ENCODE measurements at regions not wholly inside any gene's neighbourhood (a gene's known extent, or its start where the extent isn't known, plus 50 kb on each side); places are given as distances from the start of the nearest gene placed in this dataset.

DNA sequence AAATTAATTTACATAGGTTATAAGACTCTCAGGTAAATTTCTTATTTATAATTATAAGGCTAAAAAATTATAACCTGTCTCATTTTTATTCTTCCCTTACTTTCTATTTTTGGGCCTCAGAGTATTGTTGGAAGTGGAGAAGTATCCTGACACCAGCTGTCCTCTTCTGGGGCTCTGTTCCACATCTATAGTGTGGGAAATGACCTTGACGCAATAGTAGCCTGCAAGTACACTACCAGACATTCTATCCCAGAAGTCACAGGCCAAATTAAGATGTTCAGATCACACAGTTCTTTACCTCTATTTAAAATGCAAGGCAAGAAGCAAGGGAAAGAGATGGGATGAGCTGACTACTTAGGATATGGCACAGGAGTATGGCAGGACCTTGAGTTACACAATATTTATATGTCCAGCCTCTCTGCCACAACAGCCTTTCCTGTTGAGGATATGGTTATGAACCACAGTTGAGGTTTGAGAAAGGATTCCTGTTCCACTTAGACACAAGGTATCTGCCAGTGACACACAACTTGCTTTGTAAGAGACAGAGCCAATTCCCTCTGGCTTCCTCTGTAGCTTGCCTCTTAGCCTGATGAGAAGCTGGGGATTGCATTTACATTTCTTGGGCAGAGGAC is 158.0 kb upstream of the IL12A start:
- Histone ChIP-seq H3K4me3 (ENCODE audit: low read length in 3 of 3) (no peak overlapping the region), H3K27me3 (ENCODE audit: control insufficient read depth in 3 of 3, insufficient read depth in 3 of 3, low read length in 3 of 3) (no peaks in the 10 kb centered on the region), H3K4me1 (ENCODE audit: control insufficient read depth in 3 of 3, insufficient read depth in 3 of 3, low read length in 3 of 3) (peaks cover 15 to 24% (median 15%) of the 10 kb centered on the region in 3 donors), H3K9me3 (ENCODE audit: control insufficient read depth in 3 of 3, low read length in 3 of 3) (no peaks in the 10 kb centered on the region), H3K9ac (ENCODE audit: low read depth in 1 of 3, low read length in 3 of 3) (peak overlapping the region in 1 of 3 donors; percentile 3), H3K27ac (ENCODE audit: low read depth, low read length) (peak overlapping the region; percentile 78), H3K36me3 (ENCODE audit: control insufficient read depth in 3 of 3, insufficient read depth in 3 of 3, low read length in 3 of 3) (no peaks in the 10 kb centered on the region)

DNA sequence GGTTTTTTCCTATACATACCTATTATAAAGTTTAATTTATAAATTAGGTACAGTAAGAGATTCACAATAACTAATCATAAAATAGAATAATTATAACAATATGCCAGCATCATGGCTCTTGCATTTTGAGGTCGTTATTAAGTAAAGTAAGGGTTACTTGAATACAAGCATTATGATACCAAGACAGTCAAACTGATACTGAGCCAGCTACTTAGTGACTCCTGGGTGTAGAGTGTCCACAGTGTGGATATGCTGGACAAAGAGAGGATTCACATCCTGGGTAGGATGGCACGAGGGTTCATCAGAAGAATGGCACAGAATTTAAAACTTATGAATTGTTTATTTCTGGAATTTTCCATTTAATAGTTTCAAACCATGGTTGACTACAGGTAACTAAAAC is 157.2 kb upstream of the IL12A start:
- no peak overlapping the region for H3K4me3 ChIP-seq (ENCODE audit: low read length in 3 of 3)
- H3K4me1 ChIP-seq (ENCODE audit: control insufficient read depth in 3 of 3, insufficient read depth in 3 of 3, low read length in 3 of 3): peaks cover 18 to 24% (median 21%) of the 10 kb centered on the region in 3 donors
- H3K27me3 ChIP-seq (ENCODE audit: control insufficient read depth in 3 of 3, insufficient read depth in 3 of 3, low read length in 3 of 3): no peaks in the 10 kb centered on the region
- H3K36me3 ChIP-seq (ENCODE audit: control insufficient read depth in 3 of 3, insufficient read depth in 3 of 3, low read length in 3 of 3): no peaks in the 10 kb centered on the region
- H3K9ac ChIP-seq (ENCODE audit: low read depth in 1 of 3, low read length in 3 of 3): no peak overlapping the region
- H3K9me3 ChIP-seq (ENCODE audit: control insufficient read depth in 3 of 3, low read length in 3 of 3): no peaks in the 10 kb centered on the region
- no peak overlapping the region for H3K27ac ChIP-seq (ENCODE audit: low read depth, low read length)

DNA sequence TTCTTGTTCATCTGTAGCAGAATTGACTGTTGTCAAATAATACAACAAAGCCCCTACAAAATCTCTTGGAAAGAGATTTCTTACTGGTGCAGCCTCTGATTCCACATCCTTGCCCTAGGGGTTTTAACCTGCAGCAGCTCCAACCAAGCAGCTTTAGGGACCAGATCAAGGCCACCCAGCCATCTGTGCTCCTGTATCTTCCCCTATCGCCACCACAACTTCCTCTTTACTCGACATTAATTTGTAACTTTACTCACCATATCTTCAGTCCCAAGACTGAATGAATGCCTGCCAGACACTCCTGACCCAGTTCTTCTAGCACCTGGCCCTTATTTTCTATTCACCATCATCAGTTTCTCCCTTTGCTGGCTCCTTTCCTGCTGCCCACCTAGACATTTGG is 156.6 kb upstream of the IL12A start:
- Histone ChIP-seq H3K4me1 (ENCODE audit: control insufficient read depth in 3 of 3, insufficient read depth in 3 of 3, low read length in 3 of 3) (peaks cover 21 to 25% (median 22%) of the 10 kb centered on the region in 3 donors), H3K9ac (ENCODE audit: low read depth in 1 of 3, low read length in 3 of 3) (no peak overlapping the region), H3K4me3 (ENCODE audit: low read length in 3 of 3) (no peak overlapping the region), H3K27me3 (ENCODE audit: control insufficient read depth in 3 of 3, insufficient read depth in 3 of 3, low read length in 3 of 3) (no peaks in the 10 kb centered on the region), H3K36me3 (ENCODE audit: control insufficient read depth in 3 of 3, insufficient read depth in 3 of 3, low read length in 3 of 3) (no peaks in the 10 kb centered on the region), H3K27ac (ENCODE audit: low read depth, low read length) (no peak overlapping the region), H3K9me3 (ENCODE audit: control insufficient read depth in 3 of 3, low read length in 3 of 3) (no peaks in the 10 kb centered on the region)

DNA sequence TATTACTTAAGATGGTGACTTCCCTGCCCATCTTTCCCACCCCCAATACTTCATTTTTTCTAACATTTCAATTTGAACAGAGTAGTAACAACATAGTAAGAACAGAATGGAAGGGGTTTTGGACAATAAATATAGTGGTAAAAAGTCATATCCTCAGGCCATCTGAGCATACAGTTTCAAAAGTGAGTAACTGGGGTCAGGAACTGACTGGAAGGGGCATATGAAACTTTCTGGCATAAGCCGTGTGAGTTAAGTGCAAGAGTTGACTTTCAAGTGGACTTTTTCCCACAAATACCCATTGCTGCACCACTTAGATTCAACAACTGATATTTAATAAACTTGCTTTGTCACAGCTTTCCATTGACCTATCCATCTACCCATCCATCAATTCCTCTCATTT is 153.5 kb upstream of the IL12A start:
- Histone ChIP-seq H3K27ac (ENCODE audit: low read depth, low read length) (no peak overlapping the region), H3K4me3 (ENCODE audit: low read length in 3 of 3) (no peak overlapping the region), H3K4me1 (ENCODE audit: control insufficient read depth in 3 of 3, insufficient read depth in 3 of 3, low read length in 3 of 3) (peaks cover 12 to 29% (median 24%) of the 10 kb centered on the region in 3 donors), H3K9me3 (ENCODE audit: control insufficient read depth in 3 of 3, low read length in 3 of 3) (no peaks in the 10 kb centered on the region), H3K9ac (ENCODE audit: low read depth in 1 of 3, low read length in 3 of 3) (no peak overlapping the region), H3K27me3 (ENCODE audit: control insufficient read depth in 3 of 3, insufficient read depth in 3 of 3, low read length in 3 of 3) (no peaks in the 10 kb centered on the region), H3K36me3 (ENCODE audit: control insufficient read depth in 3 of 3, insufficient read depth in 3 of 3, low read length in 3 of 3) (no peaks in the 10 kb centered on the region)

DNA sequence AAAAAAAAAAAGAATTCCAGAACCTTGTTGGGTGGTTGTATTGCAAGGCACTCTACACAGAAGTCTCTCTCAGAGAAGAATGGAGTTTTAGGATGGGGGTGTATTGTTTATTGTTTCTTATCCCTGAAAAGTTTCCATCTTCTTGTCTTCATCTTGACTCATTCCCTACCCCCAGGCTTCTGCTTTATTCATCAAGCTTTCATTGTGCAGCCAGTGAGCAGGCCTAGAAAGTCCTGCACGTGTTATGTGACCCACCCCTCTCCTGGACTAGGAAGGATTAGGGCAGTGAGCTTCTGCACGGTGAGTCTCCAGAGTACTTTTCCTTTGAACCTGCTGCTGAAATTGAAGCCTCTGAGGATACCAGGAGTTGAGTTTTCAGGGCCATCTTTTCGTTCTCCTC is 150.9 kb upstream of the IL12A start:
- H3K4me1 ChIP-seq (ENCODE audit: control insufficient read depth in 3 of 3, insufficient read depth in 3 of 3, low read length in 3 of 3): peaks cover 5 to 24% (median 23%) of the 10 kb centered on the region in 3 donors
- no peak overlapping the region for H3K9ac ChIP-seq (ENCODE audit: low read depth in 1 of 3, low read length in 3 of 3)
- H3K9me3 ChIP-seq (ENCODE audit: control insufficient read depth in 3 of 3, low read length in 3 of 3): no peaks in the 10 kb centered on the region
- H3K27ac ChIP-seq (ENCODE audit: low read depth, low read length): peak overlapping the region; percentile 76
- no peak overlapping the region for H3K4me3 ChIP-seq (ENCODE audit: low read length in 3 of 3)
- H3K27me3 ChIP-seq (ENCODE audit: control insufficient read depth in 3 of 3, insufficient read depth in 3 of 3, low read length in 3 of 3): no peaks in the 10 kb centered on the region
- H3K36me3 ChIP-seq (ENCODE audit: control insufficient read depth in 3 of 3, insufficient read depth in 3 of 3, low read length in 3 of 3): no peaks in the 10 kb centered on the region

DNA sequence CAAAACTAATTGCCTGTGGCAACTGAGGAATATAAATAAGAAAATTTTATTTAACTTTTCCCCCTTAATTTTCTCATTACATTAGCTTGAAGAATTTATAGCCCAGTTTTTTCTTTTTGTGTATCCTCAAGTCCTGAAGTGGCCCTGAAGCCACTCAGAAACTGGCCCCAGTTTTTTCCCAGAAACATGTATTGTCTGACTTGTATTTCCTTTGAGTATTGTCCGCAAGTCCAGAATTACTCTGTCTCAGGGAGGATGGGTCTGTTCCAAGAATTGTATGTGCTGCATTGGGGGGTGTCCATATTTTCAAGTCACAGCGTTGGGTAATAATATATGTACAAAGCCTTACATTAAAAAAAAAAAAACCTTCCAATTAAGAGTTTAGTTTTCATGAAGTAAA is 149.7 kb upstream of the IL12A start:
- no peaks in the 10 kb centered on the region for H3K36me3 ChIP-seq (ENCODE audit: control insufficient read depth in 3 of 3, insufficient read depth in 3 of 3, low read length in 3 of 3)
- H3K27ac ChIP-seq (ENCODE audit: low read depth, low read length): no peak overlapping the region
- H3K9me3 ChIP-seq (ENCODE audit: control insufficient read depth in 3 of 3, low read length in 3 of 3): no peaks in the 10 kb centered on the region
- H3K4me3 ChIP-seq (ENCODE audit: low read length in 3 of 3): no peak overlapping the region
- no peaks in the 10 kb centered on the region for H3K27me3 ChIP-seq (ENCODE audit: control insufficient read depth in 3 of 3, insufficient read depth in 3 of 3, low read length in 3 of 3)
- H3K9ac ChIP-seq (ENCODE audit: low read depth in 1 of 3, low read length in 3 of 3): no peak overlapping the region
- H3K4me1 ChIP-seq (ENCODE audit: control insufficient read depth in 3 of 3, insufficient read depth in 3 of 3, low read length in 3 of 3): peaks cover 7 to 25% (median 24%) of the 10 kb centered on the region in 3 donors

DNA sequence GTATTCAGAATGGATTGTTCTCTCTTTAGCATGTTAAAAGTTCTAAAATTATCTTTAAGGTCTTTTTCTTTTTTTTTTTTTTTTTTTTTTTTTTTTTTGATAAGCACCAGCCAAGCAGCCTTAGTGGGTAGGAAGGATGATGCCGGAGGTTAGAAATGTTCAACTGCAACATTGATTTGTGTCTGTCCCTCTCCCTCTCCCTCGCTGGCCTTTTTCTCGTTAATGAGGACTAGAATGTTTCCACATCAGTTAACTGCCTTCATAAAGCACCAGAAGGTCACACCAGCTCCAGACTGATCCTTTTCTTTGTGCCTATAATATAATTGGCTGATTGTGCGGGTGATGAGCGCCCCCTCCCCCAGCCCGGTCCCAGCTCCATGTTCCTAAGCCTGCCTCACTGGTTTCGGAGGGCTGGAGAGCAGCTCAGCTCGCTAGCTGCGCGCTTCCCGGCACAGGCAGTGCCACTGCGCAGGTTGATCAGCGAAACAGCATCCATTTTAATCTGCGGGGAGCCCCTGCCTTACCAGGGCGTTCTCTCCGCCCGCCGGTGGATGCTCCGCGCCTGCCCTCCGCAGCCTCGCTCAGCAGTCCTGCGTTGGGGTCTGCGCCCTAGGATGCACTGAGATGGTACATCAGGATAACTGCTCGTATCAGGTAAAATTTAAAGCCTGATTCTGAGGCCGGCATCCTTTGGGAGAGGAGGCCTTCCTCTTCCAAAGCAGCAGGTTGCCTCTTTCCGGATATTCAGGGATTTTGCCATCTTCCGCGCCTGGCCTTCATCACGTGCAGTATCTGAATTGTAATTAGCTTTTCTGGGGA is 148.9 kb upstream of the IL12A start, which contains the start of gene SCHIP1:
TSS of gene SCHIP1 (plus strand) at position 301 of the 819 bp plus-strand sequence.
- Histone ChIP-seq H3K4me1 (ENCODE audit: control insufficient read depth in 3 of 3, insufficient read depth in 3 of 3, low read length in 3 of 3) (peaks cover 8 to 26% (median 24%) of the 10 kb centered on the region in 3 donors), H3K4me3 (ENCODE audit: low read length in 3 of 3) (peak within 1 kb of the TSS; percentile 60 to 71 (median 67)), H3K9me3 (ENCODE audit: control insufficient read depth in 3 of 3, low read length in 3 of 3) (no peaks in the 10 kb centered on the region), H3K27me3 (ENCODE audit: control insufficient read depth in 3 of 3, insufficient read depth in 3 of 3, low read length in 3 of 3) (no peaks in the 10 kb centered on the region), H3K27ac (ENCODE audit: low read depth, low read length) (peak within 1 kb of the TSS; percentile 61), H3K36me3 (ENCODE audit: control insufficient read depth in 3 of 3, insufficient read depth in 3 of 3, low read length in 3 of 3) (no peaks in the 10 kb centered on the region), H3K9ac (ENCODE audit: low read depth in 1 of 3, low read length in 3 of 3) (peak within 1 kb of the TSS; percentile 56 to 70 (median 69))

DNA sequence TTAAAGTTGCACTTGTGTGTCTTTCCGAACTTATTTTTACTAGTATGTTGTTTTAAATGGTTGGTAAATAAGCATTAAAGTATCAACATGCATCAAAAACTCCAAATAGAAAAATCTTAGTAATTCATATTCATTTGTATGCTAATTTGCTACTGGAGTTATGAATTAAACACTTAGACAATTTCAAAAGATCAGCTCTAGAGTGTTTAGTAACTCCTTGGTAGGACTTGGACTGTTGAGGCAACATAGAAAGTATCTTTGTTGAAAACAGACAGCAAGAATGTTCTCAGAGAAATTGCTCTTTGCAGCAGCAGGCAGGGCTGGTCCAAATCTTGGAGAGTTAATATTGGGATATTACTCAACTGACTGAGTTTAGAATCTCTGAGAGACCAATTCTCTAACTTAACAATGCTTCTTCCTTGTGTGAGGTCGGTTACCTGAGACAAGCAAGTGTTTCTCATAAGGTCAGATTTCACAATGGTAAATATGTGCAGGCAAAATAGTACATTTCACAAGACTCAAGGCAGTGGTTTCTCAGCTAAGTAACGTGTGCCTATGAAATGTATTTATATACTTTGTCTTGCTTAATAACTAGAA is 147.8 kb upstream of the IL12A start:
- peak overlapping the region in 2 of 3 donors; percentile 45 to 70 for H3K9ac ChIP-seq (ENCODE audit: low read depth in 1 of 3, low read length in 3 of 3)
- H3K4me1 ChIP-seq (ENCODE audit: control insufficient read depth in 3 of 3, insufficient read depth in 3 of 3, low read length in 3 of 3): peaks cover 8 to 26% (median 26%) of the 10 kb centered on the region in 3 donors
- peak overlapping the region; percentile 8 for H3K27ac ChIP-seq (ENCODE audit: low read depth, low read length)
- no peaks in the 10 kb centered on the region for H3K36me3 ChIP-seq (ENCODE audit: control insufficient read depth in 3 of 3, insufficient read depth in 3 of 3, low read length in 3 of 3)
- H3K27me3 ChIP-seq (ENCODE audit: control insufficient read depth in 3 of 3, insufficient read depth in 3 of 3, low read length in 3 of 3): no peaks in the 10 kb centered on the region
- peak overlapping the region in 2 of 3 donors; percentile 7 to 67 for H3K4me3 ChIP-seq (ENCODE audit: low read length in 3 of 3)
- no peaks in the 10 kb centered on the region for H3K9me3 ChIP-seq (ENCODE audit: control insufficient read depth in 3 of 3, low read length in 3 of 3)

DNA sequence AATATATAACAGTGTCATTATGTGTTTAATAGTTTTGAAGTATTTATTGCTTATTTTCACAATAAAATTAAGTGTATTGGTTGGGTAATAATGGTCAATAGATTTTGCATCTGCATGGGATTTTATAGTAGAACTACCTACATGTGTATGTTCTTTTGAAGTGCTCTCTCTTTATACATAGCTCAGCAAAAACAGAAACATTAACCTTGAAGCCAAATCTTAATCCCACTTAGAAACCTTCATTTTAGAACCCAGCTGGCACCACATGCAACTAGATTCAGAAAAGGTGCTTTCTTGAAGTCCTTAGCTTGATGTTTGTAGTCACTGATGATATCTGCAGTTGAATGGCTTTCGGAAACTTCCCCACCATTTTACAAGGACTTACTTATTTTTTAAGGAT is 146.9 kb upstream of the IL12A start:
- H3K4me1 ChIP-seq (ENCODE audit: control insufficient read depth in 3 of 3, insufficient read depth in 3 of 3, low read length in 3 of 3): peaks cover 8 to 21% (median 20%) of the 10 kb centered on the region in 3 donors
- H3K9ac ChIP-seq (ENCODE audit: low read depth in 1 of 3, low read length in 3 of 3): no peak overlapping the region
- H3K4me3 ChIP-seq (ENCODE audit: low read length in 3 of 3): no peak overlapping the region
- no peaks in the 10 kb centered on the region for H3K27me3 ChIP-seq (ENCODE audit: control insufficient read depth in 3 of 3, insufficient read depth in 3 of 3, low read length in 3 of 3)
- H3K36me3 ChIP-seq (ENCODE audit: control insufficient read depth in 3 of 3, insufficient read depth in 3 of 3, low read length in 3 of 3): no peaks in the 10 kb centered on the region
- H3K27ac ChIP-seq (ENCODE audit: low read depth, low read length): no peak overlapping the region
- no peaks in the 10 kb centered on the region for H3K9me3 ChIP-seq (ENCODE audit: control insufficient read depth in 3 of 3, low read length in 3 of 3)
